AG04449 (cell line): ENCODE measurements at regions not wholly inside any gene's neighbourhood (a gene's known extent, or its start where the extent isn't known, plus 50 kb on each side); places are given as distances from the start of the nearest gene placed in this dataset.

Experiments used
- CTCF ChIA-PET: fragments of 350-600 bp; formaldehyde crosslinking; extraction: SDS; loops from one replicate; lab custom pipeline; 2021; ENCODE audit warnings: antibody characterized with exemption; lab: Yijun Ruan, JAX
- POLR2A ChIA-PET: fragments of 400-600, 350-600 bp; formaldehyde crosslinking; extraction: SDS; loops from one replicate; lab custom pipeline; 2020; ENCODE audit warnings: antibody characterized with exemption, inconsistent platforms; lab: Yijun Ruan, JAX
- DNase-seq: peaks from one replicate; pipeline ENCODE4 v3.0.0-alpha.2; 2010; ENCODE audit warnings: low read depth, low spot score
- H3K4me3 ChIP-seq: 2 replicates; pipeline ENCODE4 v1.5.1; 2011; ENCODE audit warnings: low read depth, mild to moderate bottlenecking, control low read depth, low read length
- TF ChIP-seq, protein P1 (sequence below): IDR thresholded peaks from one replicate; pipeline ENCODE4 v1.5.1; 2011; ENCODE audit warnings: mild to moderate bottlenecking, moderate library complexity, low read length, control low read depth, inconsistent platforms; ENCODE audit not compliant: insufficient read depth; ENCODE audit errors: missing control alignments

DNA sequence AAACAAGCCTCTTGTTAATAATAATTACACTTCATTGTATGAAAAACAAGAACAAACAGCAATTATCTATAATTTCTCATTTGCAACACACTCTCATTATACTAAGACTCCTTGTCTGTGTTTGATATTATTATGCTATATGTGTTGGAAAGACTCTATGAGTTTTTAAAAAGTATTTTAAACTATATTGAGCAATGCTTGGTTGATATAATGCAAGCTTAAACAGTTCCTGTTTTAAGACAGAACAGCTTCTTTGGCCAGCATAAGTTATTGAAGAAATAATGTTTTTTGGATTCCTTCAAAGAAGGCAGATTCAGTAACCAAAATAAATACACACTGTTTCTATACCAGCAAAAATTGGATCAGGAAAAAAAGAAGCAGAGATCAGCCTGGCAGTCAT lies 871.4 kb downstream of the MAT2B start:
- DNase-seq: no peak
- ChIA-PET CTCF (no interaction called here), POLR2A (no interaction called here)
- H3K4me3 ChIP-seq: no peak overlapping the region
- TF ChIP-seq, protein P1, sequence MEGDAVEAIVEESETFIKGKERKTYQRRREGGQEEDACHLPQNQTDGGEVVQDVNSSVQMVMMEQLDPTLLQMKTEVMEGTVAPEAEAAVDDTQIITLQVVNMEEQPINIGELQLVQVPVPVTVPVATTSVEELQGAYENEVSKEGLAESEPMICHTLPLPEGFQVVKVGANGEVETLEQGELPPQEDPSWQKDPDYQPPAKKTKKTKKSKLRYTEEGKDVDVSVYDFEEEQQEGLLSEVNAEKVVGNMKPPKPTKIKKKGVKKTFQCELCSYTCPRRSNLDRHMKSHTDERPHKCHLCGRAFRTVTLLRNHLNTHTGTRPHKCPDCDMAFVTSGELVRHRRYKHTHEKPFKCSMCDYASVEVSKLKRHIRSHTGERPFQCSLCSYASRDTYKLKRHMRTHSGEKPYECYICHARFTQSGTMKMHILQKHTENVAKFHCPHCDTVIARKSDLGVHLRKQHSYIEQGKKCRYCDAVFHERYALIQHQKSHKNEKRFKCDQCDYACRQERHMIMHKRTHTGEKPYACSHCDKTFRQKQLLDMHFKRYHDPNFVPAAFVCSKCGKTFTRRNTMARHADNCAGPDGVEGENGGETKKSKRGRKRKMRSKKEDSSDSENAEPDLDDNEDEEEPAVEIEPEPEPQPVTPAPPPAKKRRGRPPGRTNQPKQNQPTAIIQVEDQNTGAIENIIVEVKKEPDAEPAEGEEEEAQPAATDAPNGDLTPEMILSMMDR: no peak

DNA sequence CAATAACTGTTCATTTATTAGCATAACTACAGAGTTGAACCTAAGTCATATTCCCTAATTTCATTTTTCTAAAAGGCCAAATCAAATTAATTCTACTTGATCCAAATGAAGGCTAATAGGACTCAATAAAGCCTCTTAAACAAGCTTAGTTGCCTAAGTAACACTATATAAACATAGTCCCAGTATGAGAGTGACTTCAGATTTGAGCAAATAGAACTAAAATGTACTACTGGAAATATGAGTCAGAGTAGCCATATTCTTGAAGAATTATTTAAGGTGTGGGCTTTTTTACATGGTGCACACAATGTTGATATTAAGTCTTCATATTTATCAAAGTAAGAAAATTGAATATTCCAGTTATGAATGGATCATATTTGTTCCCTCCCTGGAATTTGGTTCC lies 872.3 kb downstream of the MAT2B start:
- no peak overlapping the region for H3K4me3 ChIP-seq
- TF ChIP-seq, protein P1: no peak
- no peak for DNase-seq
- ChIA-PET CTCF (no interaction called here), POLR2A (no interaction called here)

DNA sequence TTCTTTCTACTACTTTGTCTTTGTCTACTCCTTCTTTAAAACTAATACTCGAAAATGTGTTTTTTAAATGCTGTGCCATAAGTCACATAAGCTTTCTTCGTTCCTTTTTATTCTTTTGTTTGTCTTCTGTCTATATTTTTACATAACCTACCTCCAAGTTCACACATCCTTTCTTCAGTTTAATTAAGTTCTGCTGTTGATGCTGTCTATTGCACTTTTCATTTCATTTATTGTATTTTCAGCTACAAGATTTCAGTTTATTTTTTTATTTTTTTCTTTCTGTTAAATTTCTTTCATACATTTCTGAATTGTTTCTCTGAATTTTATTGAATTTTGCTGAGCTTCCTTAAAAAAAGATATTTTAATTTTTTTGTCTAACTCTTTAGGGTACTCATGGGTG lies 878.2 kb downstream of the MAT2B start:
- TF ChIP-seq, protein P1: no peak
- CTCF ChIA-PET: no interaction called here
- POLR2A ChIA-PET: no interaction called here
- DNase-seq: no peak
- H3K4me3 ChIP-seq: no peak overlapping the region

DNA sequence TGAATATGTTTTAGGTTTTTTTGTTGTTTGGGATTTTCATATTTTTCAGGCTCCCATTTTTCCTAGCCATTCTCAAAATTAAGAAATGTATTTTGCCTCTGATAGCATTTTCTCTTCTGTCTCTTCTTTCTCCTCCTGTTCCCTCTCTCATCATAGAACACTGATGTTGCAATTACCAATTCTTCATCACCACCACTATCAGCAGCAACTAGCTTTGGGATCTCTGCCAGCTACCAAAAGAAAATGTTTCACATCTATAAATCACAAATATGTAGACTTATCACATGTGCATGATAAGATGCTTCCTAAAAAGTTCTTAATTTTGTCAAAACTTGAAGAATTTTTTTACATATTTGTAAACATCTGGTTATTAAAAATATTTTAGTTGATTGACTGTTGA lies 887.1 kb downstream of the MAT2B start:
- CTCF ChIA-PET: no interaction called here
- no peak for DNase-seq
- POLR2A ChIA-PET: no interaction called here
- H3K4me3 ChIP-seq: no peak overlapping the region
- TF ChIP-seq, protein P1: no peak

DNA sequence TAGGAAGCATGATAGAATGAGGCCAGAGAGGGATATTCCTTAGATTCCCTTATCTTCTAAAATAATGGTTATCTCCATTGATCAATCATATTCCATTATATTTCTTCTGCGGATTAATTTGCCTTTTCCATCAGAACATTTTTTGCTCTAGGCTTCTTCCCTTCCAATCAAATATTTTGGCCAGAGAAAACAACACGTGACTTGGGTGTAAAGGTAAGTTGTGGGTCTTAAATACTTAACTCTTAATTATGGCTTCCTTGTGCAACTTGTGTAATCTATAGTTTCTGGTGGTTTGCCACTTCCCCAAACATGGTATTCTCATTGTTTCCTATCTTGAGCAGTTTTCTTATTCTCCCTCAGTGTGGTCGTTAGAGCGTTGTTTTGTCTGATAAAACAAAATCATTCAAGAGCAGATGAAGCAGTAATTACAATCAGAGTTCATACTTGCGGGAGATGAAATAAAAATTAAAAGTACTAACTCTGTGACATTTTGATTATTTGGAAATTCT lies 889.3 kb downstream of the MAT2B start:
- POLR2A ChIA-PET: no interaction called here
- TF ChIP-seq, protein P1: no peak
- no peak for DNase-seq
- no peak overlapping the region for H3K4me3 ChIP-seq
- CTCF ChIA-PET: no interaction called here

DNA sequence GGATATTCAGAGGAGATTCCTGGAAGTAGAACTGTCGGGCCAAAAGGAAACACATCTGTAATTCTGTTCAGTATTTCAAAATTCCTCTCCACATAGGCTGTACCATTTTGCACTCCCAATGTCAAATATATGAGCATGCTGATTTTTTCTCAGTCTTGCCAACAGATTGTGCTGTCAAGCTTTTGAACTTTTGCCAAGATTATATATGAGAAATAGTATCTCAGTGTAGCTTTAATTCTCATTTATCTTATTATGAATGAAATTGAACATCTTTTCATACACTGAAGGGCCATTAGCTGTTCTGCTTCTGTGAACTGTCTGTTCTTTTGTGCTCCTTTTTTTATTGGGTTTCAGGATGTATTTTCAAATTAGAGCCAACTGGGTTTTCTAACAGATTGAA lies 907.1 kb downstream of the MAT2B start:
- CTCF ChIA-PET: interaction anchor here (1.0 kb wide), 1 partner anchor 8 kb away, joined by 3 read pairs; no protein-coding TSS in a partner anchor
- TF ChIP-seq, protein P1: no peak
- no peak overlapping the region for H3K4me3 ChIP-seq
- no peak for DNase-seq
- POLR2A ChIA-PET: no interaction called here
